ENCODE measurements at regions not wholly inside any gene's neighbourhood (a gene's known extent, or its start where the extent isn't known, plus 50 kb on each side); places are given as distances from the start of the nearest gene placed in this dataset.
"Not testable (repeated sequence)": the region's sequence is repeated elsewhere in the genome, so short reads cannot be mapped to it uniquely, and the experiment has no call there.

DNA sequence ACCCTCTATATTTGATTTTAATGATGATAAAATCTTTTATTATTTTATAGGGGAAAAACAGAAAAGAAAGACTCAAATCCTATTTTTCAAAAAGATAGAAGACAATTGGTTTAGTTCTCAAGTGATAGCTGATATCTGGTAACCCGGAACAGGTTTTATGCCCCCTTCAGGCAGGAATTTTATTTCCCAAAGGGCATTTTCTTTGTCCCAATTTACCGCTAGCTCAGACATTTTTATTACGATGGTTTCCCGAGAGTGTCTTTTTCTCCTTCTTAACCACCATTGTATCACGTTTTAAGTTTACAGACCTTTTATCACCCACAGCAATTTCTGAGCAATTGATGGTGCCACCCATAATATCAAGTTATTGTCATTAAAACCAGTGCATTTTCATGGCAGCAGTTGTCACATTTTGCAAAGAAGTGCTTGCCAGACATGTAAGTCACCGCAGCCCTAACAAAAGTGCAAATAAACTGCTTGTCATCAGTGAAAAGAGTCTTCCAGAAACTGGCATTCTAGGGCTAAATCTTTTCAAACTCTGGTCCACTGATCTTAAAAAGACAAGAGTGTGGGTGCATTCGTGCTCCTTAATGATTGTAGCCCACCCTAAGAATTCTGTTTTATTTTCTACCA is 204.8 kb upstream of the VCX start:
- DNase-seq (ENCODE audit: low read depth), result no peak

DNA sequence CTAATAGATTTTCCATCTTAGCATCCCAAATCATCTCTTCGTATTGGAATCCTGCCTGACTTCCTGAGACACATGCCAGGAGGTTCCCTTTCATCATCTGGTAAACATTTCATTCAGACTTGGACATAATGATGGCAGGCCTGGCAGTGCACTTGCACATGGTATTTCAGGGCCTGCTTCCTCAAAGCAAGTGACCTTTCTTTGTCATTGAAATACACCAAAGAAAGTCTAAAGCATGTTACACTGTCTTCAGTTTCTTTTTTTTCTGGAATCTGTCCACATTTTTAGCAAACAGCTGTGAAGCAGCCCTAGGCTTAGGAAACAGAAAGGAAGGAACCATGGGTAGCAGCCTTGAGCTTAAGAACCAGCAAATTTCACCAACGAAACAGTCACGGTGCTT is 205.9 kb upstream of the VCX start:
- no peak for DNase-seq (ENCODE audit: low read depth)

- no peak for DNase-seq (ENCODE audit: low read depth)
Measured at GRCh38 chrX:7635604-7636003, 207.4 kb upstream of the VCX start.

DNA sequence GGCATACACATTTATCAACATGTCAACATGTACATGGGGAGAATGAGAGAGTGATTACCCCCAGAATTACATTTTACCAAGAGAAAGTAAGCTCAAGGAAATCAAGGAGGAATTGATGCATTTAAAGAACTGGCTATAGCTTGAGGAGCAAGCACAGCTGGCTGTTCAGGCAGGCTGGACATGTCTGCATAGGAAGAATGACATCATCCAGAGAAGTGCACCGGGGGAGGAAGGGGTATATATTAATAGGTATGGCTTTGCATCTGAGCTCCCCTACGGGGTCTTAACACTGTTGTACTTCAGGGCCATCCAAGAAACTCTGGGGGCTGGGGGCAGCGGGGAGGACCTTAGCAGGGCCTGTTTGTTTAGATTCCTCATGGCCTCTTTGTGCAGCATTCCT is 222.4 kb upstream of the VCX start:
- DNase-seq (ENCODE audit: low read depth), result no peak

DNA sequence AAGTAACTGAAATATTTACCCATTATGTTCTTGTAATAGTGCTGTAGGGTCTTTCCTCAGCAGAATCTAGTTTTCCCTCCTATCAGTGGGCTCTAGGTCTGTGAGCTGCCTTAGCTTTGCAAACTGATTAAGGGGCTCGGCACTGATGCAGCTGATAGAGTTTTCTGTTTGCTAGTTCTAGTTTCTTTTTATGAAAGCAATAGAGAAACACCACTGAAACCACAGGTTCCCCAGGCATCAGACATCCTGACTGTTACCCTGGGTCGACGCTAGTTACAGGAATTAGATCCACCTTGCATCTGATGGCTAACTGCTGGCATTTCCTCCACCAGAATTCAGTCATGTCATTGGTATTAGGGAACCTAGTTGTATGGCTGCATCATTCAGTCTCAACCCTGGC is 225.0 kb upstream of the VCX start:
- DNase-seq (ENCODE audit: low read depth), result no peak

DNA sequence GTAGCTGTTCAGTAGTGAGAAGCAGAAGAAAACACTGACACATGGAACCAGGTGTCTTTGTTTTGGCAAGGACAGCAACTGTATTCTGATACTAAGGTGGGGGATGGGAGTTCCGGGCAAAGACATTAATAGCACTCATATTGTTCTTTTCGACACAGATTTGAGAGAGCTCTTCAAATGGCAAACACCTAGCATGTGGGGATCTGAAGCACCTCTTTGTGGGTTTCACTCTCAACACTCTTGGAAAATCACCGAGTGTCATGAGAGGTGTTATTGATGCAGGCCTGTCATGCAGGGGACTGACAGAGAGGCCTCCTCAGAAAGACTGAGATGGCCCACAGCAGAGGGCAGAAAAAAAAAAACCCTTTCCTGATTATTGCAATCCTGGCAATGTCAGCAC is 228.4 kb upstream of the VCX start:
- no peak for DNase-seq (ENCODE audit: low read depth)

DNA sequence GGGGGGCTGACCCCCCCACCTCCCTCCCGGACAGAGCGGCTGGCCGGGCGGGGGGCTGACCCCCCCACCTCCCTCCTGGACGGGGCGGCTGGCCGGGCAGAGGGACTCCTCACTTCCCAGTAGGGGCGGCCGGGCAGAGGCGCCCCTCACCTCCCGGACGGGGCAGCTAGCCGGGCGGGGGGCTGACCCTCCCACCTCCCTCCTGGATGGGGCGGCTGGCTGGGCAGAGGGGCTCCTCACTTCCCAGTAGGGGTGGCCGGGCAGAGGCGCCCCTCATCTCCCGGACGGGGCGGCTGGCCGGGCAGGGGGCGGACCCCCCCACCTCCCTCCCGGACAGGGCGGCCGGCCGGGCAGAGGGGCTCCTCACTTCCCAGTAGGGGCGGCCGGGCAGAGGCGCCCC is 234.3 kb upstream of the VCX start:
- DNase-seq (ENCODE audit: low read depth), result not testable (repeated sequence)

DNA sequence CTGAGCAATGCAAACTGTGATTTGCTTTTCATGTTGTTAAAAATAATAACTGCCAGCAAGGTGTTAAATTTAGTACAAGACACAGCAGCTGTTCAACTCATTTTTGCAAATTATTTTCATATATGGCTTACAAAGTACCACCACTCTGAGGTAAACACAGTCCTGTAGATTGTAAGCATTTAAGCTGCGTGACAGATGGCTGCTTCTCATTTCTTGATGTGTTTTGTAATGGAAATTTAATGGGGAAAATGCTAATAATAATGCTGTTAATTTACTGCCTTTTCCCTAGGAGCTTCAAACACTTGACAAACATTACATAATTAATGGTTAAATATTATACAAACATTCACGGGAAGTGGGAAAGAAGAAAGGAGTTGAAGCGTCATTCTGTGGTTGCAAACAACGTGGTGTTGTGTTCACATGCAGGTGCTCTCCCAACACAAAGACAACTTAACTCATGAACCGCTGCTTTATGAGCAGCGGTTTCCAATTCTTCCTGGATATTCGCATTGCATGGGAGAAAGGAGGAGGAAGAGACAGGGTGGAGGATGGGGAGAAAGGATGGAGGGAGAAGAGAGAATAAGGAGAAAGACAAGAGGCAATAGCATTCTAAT is 236.8 kb upstream of the VCX start:
- DNase-seq (ENCODE audit: low read depth), result no peak

- peak; percentile 0 for DNase-seq (ENCODE audit: low read depth)
Measured at GRCh38 chrX:7603387-7603786, 239.6 kb upstream of the VCX start.

DNA sequence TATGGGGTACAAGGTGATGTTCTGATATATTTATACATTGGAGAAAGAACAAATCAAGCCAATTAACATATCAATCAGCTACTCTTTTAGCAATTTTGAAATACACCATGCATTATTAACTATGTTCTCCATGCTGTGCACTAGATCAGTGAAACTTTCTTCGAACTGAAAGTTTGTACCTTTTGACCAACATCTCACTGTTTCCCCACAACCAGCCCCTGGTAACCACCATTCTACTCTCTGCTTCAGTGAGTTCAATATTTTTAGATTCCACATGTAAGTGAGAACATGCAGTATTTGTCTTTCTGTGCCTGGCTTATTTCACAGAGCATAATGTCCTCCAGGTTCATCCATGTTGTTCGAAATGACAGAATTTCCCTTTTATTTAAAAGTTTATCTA is 246.1 kb upstream of the VCX start:
- DNase-seq (ENCODE audit: low read depth), result no peak

- DNase-seq (ENCODE audit: low read depth), result not testable (repeated sequence)
Measured at GRCh38 chrX:7593370-7593769, 249.6 kb upstream of the VCX start.

GRCh38 chrX:7586126-7586525 is 256.8 kb upstream of the VCX start:
- peak; percentile 44 for DNase-seq (ENCODE audit: low read depth)

DNA sequence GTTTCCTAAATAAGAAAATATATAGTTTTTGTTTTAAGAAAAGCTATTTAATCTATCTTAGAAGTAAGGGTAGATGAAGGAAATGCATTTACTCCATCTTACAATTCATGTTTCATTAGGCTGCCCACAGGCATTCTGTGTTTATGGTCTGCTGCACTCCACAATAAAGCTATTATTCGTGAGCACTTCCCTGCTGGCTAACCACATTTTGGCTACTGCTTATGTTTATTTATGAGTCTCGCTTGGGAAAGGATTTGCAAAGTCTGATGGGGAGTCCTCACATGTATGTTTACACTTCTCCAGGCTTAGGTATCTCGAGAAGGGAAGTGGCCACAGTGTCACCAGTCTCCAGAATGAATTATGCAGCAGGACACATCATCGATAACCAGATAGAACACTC is 260.8 kb upstream of the VCX start:
- DNase-seq (ENCODE audit: low read depth), result no peak

DNA sequence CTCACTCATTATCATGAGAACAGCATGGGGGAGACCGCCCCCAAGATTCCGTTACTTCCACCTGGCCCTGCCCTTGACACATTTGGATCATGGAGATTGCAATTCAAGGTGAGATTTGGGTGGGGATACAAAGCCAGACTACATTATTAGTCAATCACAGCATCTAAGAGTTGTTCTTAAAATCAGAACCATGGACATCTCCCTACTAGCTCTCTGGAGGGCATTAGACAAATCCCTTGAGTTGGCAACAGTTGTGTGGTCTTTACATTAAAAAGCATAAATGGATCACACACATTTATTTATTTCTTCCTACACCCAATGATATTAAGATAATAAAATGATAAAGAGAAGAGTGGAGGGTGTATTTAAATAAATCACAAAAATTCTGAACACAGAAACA is 262.8 kb upstream of the VCX start:
- no peak for DNase-seq (ENCODE audit: low read depth)

DNA sequence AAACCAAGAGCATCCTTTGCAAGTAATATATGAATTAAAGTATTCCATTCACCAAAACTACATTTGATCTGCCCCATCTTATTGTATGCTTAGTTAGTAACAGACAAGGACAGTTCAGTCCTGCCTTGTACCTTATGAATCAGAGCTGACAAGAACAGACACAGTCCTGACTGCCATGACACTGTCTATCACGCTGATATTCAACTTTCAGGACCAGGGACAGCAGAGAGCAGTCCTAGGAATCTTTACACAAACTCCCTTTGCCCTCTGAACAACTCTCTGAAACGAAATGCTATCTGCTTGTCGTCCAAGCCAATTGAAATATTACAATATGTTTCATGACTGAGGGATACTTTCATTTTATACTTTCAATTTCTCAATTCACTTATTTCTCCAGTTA is 268.6 kb upstream of the VCX start:
- peak; percentile 14 for DNase-seq (ENCODE audit: low read depth)

DNA sequence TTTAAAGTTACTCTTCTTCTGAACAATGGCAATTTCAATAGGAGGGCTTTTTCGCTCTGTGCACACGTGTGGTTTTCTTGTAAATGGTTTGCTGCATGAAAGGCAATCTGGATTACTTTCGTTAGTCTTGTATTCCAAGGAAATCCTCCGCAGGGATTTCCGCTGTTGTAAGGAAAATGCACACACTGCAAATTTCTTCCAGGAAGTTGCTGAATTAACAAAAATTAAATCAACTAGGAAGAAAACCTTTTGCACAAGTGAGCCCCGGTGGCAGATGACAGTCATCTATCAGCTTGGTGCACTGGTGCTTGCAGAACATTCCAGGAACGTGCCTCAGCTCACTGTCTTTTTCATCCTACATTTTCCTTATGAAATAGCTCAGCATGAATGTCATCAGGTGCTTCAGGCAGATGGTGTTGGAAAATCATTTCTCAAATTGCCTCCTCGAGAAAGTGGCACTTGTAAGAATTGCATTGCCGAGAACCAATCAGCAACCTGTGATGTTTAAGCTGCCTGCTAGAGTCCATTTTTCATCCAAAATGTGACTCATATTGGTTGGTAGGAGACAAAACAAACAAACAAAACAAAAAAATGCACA is 272.4 kb upstream of the VCX start:
- peak; percentile 41 for DNase-seq (ENCODE audit: low read depth)

GRCh38 chrX:7568597-7568996 is 274.4 kb upstream of the VCX start:
- DNase-seq (ENCODE audit: low read depth), result no peak

- no peak for DNase-seq (ENCODE audit: low read depth)
Measured at GRCh38 chrX:7568130-7568529, 274.8 kb upstream of the VCX start.

- peak; percentile 4 for DNase-seq (ENCODE audit: low read depth)
Measured at GRCh38 chrX:7552760-7553159, 290.2 kb upstream of the VCX start.

DNA sequence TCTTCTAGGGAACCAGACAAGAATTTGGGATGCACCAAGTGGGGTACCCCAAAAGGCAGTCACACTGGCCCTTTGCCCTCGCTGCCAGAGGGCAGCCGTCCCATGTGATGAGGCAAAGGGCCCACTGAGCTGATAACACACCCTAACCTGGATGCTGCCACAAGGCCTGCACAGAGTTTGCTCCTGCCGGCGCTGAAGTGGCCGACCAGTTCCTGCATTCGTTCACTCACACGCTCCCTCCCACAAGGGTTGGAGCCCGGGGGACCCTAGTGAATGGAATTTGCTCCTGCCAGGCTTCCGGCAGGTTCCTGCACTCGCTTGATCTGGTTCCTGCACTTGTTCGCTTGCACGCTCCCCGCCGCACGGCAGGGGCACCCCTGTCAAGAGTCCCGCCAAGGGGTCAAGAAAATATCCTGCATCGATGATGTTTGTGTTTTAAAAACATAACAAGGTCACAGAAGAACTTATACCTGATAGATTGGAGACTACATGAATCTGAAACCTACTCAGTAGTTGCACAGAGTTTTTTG is 296.4 kb upstream of the VCX start:
- no peak for DNase-seq (ENCODE audit: low read depth)

- DNase-seq (ENCODE audit: low read depth), result no peak
Measured at GRCh38 chrX:7545564-7545963, 297.4 kb upstream of the VCX start.

GRCh38 chrX:7542587-7543380 is 300.2 kb upstream of the VCX start:
- no peak for DNase-seq (ENCODE audit: low read depth)

- DNase-seq (ENCODE audit: low read depth), result no peak
Measured at GRCh38 chrX:7522860-7523259, 320.1 kb upstream of the VCX start.

All from fibroblast of gingiva (primary cell).